ENCODE measurements at regions not wholly inside any gene's neighbourhood (a gene's known extent, or its start where the extent isn't known, plus 50 kb on each side); places are given as distances from the start of the nearest gene placed in this dataset.
"Not testable (repeated sequence)": the region's sequence is repeated elsewhere in the genome, so short reads cannot be mapped to it uniquely, and the experiment has no call there.

DNA sequence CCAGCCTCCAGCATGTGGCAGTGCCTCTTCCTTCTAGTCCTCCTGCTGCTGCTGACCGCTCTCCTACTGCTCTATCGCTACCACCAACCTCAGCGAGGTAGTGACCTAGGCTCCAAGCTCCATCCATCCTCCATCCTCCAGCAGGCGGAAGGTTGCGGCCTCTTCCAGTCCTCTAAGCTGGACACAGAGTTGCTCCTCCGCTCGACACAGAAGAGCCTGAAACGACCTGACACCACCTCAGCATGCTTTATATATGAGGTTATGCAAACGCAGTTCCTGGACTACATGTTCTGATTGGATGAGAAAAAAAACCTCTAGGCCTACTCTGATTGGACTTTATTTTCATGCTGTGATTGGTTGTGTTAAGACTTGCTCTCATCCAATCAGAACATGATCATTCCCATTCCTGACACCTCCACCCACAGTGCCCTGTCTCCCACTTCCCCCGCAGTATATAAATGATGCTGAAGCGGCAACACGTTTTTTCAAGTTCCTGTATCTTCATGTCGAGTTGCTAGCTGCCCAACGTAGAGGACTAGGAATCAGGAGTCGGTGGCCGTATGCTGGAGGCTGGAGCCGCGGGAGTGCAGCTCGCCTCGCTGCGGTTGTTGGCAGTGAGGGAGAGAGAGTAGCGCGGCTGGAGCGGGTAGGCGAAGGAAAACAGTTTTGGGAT, 398.1 kb downstream of the KCNJ18 start:
- H3K4me1 ChIP-seq = no peaks in the 10 kb centered on the region
- H3K27me3 ChIP-seq = no peaks in the 10 kb centered on the region
- H3K9me3 ChIP-seq = no peaks in the 10 kb centered on the region
- TF ChIP-seq, protein P1, sequence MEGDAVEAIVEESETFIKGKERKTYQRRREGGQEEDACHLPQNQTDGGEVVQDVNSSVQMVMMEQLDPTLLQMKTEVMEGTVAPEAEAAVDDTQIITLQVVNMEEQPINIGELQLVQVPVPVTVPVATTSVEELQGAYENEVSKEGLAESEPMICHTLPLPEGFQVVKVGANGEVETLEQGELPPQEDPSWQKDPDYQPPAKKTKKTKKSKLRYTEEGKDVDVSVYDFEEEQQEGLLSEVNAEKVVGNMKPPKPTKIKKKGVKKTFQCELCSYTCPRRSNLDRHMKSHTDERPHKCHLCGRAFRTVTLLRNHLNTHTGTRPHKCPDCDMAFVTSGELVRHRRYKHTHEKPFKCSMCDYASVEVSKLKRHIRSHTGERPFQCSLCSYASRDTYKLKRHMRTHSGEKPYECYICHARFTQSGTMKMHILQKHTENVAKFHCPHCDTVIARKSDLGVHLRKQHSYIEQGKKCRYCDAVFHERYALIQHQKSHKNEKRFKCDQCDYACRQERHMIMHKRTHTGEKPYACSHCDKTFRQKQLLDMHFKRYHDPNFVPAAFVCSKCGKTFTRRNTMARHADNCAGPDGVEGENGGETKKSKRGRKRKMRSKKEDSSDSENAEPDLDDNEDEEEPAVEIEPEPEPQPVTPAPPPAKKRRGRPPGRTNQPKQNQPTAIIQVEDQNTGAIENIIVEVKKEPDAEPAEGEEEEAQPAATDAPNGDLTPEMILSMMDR (IDR thresholded peaks at IDR 0.05) = no peak
- no peak for TF ChIP-seq POLR2A (IDR thresholded peaks at IDR 0.05)
- intact Hi-C loops (cut with DNase I) = no loop called here
- no peak for DNase-seq
- no peak for ATAC-seq
- H3K36me3 ChIP-seq = no peaks in the 10 kb centered on the region
- no peak overlapping the region for H3K4me3 ChIP-seq
- no peak overlapping the region for H3K27ac ChIP-seq
- 88 to 91% (median 91%) methylated on average over 25 of the region's 25 CpGs for WGBS, 4 donors

GRCh38 chr17:22091041-22091679, 398.8 kb downstream of the KCNJ18 start:
- H3K4me1 ChIP-seq; H3K4me3 ChIP-seq; H3K36me3 ChIP-seq; H3K27me3 ChIP-seq; H3K27ac ChIP-seq; intact Hi-C loops (cut with DNase I); ATAC-seq; H3K9me3 ChIP-seq; DNase-seq: not testable (repeated sequence)
- 77 to 86% (median 83%) methylated on average over 10 to 11 of the region's 11 CpGs for WGBS, 4 donors

DNA sequence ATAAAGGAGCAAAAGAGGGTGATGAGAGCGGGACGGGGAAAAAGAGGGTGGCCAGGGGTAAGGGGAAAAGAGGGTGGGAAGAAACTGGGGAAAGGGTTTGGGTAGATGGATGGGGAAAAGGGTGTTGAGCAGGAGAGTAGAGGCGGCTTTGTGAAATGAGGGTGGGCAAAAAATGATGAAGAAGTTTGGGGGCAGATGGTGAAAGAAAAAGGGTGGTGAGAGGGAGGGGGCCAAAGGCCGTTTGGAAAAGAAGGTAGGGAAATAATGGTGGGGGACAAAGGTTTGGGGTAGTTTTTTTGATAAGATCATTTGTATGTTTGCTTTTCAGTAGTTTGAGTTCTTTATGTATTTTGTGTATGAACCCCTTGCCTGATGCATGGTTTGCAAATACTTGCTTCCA, 399.5 kb downstream of the KCNJ18 start:
- H3K4me3 ChIP-seq; intact Hi-C loops (cut with DNase I); H3K27me3 ChIP-seq; ATAC-seq; H3K9me3 ChIP-seq; H3K36me3 ChIP-seq; H3K4me1 ChIP-seq; DNase-seq; H3K27ac ChIP-seq: not testable (repeated sequence)
- WGBS, 4 donors = 77 to 87% (median 80%) methylated on average over 4 of the region's 4 CpGs

DNA sequence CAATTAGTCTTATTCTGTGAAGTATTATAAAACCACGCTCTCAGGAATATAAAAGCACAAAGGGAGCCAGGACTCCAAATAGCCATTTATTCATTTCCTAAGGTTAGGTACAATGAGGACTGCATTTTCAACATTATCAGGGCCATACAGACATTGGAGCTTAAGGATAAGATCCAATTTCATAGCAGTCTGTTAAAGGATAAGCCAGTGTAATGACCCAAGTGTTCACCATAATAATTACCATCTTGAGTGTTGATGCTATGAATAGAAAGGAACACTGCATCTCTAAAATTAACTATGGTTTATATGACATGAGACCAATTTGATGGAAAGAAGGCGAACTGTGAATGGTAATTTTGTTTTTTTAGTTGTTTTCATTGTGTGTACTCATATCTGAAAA, 403.1 kb downstream of the KCNJ18 start:
- intact Hi-C loops (cut with DNase I); DNase-seq; H3K36me3 ChIP-seq; H3K27ac ChIP-seq; H3K4me3 ChIP-seq; ATAC-seq; H3K9me3 ChIP-seq; H3K4me1 ChIP-seq; H3K27me3 ChIP-seq: not testable (repeated sequence)
- WGBS, 4 donors = 53 to 57% (median 56%) methylated on average over 2 of the region's 2 CpGs

DNA sequence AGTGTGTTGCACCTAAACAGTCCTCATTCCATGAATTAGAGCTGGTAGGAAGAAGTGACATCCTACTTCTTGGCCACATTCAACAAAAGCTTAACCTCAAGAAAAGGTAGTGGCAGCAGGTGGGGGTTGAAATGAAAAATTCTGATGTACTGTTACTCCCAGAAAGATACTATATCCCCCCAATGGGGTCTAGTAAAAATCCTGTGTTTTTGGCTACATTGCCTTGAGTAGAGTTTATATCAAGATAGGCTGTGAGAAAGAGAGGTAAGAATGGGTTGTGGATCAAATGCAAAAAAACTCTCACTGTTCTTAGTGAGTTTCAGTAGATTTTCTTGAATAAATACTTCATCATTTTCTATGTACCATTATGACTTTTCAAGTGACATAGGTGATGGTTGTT, 407.3 kb downstream of the KCNJ18 start:
- intact Hi-C loops (cut with DNase I); H3K4me1 ChIP-seq; ATAC-seq; H3K9me3 ChIP-seq; DNase-seq; H3K27me3 ChIP-seq; H3K36me3 ChIP-seq; H3K27ac ChIP-seq; H3K4me3 ChIP-seq: not testable (repeated sequence)

DNA sequence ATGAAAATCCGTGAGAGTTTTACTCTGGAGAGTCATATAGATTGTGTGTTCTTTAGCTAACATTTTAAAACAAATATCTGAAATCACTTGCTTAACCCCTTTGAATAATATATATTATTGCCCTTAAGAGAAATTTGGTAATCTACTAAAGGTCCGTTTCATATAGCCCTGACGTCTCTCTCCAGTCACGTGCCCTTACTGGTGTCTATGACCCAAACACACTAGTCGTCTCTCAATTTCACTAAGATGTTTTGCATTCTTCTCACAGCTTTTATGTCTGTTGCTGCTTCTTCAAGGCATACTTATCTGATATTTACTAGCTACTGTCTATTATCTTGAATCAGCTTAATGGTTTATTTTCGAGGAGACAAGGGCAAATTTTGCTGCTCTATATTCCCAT, 409.9 kb downstream of the KCNJ18 start:
- Histone ChIP-seq H3K4me1 (no peaks in the 10 kb centered on the region), H3K27me3 (no peaks in the 10 kb centered on the region), H3K9me3 (no peaks in the 10 kb centered on the region), H3K36me3 (no peaks in the 10 kb centered on the region), H3K27ac (no peak overlapping the region), H3K4me3 (no peak overlapping the region)
- intact Hi-C loops (cut with DNase I) = no loop called here
- ATAC-seq = no peak
- 47 to 85% (median 74%) methylated on average over 6 of the region's 6 CpGs for WGBS, 4 donors
- TF ChIP-seq, protein P1 (IDR thresholded peaks at IDR 0.05) = no peak
- TF ChIP-seq POLR2A (IDR thresholded peaks at IDR 0.05) = no peak
- DNase-seq = no peak

DNA sequence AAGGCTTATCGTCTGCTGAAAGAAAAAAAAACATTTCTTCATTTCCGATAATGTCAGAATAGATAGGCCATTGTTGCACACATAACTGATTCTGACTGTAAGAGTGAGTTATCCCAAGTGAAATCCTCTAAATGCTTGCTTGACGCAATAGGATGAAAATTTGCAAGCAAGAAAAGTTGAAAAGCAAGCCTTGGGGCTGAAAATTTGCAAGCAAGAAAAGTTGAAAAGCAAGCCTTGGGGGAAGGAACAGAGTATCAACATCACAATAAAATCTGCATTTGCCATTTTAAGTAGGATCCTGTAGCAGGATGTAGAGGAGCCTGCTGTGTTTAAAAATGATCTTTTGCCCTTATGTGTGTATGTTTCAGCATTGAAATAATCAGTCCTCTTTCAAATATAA, 424.4 kb downstream of the KCNJ18 start:
- H3K4me1 ChIP-seq; H3K27ac ChIP-seq; H3K36me3 ChIP-seq; intact Hi-C loops (cut with DNase I); H3K4me3 ChIP-seq; ATAC-seq; H3K9me3 ChIP-seq; H3K27me3 ChIP-seq; DNase-seq: not testable (repeated sequence)
- 26 to 35% (median 31%) methylated on average over 3 of the region's 3 CpGs for WGBS, 4 donors

GRCh38 chr17:22117401-22117800, 425.1 kb downstream of the KCNJ18 start:
- H3K4me3 ChIP-seq; H3K36me3 ChIP-seq; H3K27me3 ChIP-seq; intact Hi-C loops (cut with DNase I); DNase-seq; H3K4me1 ChIP-seq; H3K27ac ChIP-seq; ATAC-seq; H3K9me3 ChIP-seq: not testable (repeated sequence)
- 62 to 68% (median 64%) methylated on average over 2 of the region's 2 CpGs for WGBS, 4 donors

- H3K4me1 ChIP-seq; H3K36me3 ChIP-seq; H3K27ac ChIP-seq; DNase-seq; H3K4me3 ChIP-seq; H3K9me3 ChIP-seq; intact Hi-C loops (cut with DNase I); H3K27me3 ChIP-seq; ATAC-seq: not testable (repeated sequence)
- 57 to 75% (median 62%) methylated on average over 7 of the region's 7 CpGs for WGBS, 4 donors
Measured at GRCh38 chr17:22119016-22119415, 426.7 kb downstream of the KCNJ18 start.
